ENCODE measurements at regions not wholly inside any gene's neighbourhood (a gene's known extent, or its start where the extent isn't known, plus 50 kb on each side); places are given as distances from the start of the nearest gene placed in this dataset.

GRCh38 chr9:107142896-107143603, 140.0 kb upstream of the RAD23B start:
- Mint-ChIP-seq H3K36me3 (ENCODE audit: low read depth) (no peaks in the 10 kb centered on the region), H3K4me1 (peaks cover 20% of the 10 kb centered on the region), H3K27me3 (ENCODE audit: low read depth) (peaks cover 9% of the 10 kb centered on the region), H3K4me3 (no peak overlapping the region), H3K9me3 (peaks cover 4% of the 10 kb centered on the region), H3K27ac (no peak overlapping the region)
- TF ChIP-seq CTCF (IDR thresholded peaks at IDR 0.05; ENCODE audit: unreplicated experiment in 3 of 3), result no peak

GRCh38 chr9:107144475-107144874, 138.6 kb upstream of the RAD23B start:
- Mint-ChIP-seq H3K27ac (no peak overlapping the region), H3K9me3 (peaks cover 4% of the 10 kb centered on the region), H3K4me1 (peaks cover 21% of the 10 kb centered on the region), H3K4me3 (no peak overlapping the region), H3K27me3 (ENCODE audit: low read depth) (no peaks in the 10 kb centered on the region), H3K36me3 (ENCODE audit: low read depth) (no peaks in the 10 kb centered on the region)
- no peak for TF ChIP-seq CTCF (IDR thresholded peaks at IDR 0.05; ENCODE audit: unreplicated experiment in 3 of 3)

GRCh38 chr9:107147134-107147533, 135.9 kb upstream of the RAD23B start:
- no peak overlapping the region for H3K27ac Mint-ChIP-seq
- H3K36me3 Mint-ChIP-seq (ENCODE audit: low read depth), result no peaks in the 10 kb centered on the region
- H3K4me1 Mint-ChIP-seq, result peaks cover 29% of the 10 kb centered on the region
- H3K4me3 Mint-ChIP-seq, result no peak overlapping the region
- no peak for TF ChIP-seq CTCF (IDR thresholded peaks at IDR 0.05; ENCODE audit: unreplicated experiment in 3 of 3)
- no peaks in the 10 kb centered on the region for H3K27me3 Mint-ChIP-seq (ENCODE audit: low read depth)
- peaks cover 3% of the 10 kb centered on the region for H3K9me3 Mint-ChIP-seq

GRCh38 chr9:107148216-107148615, 134.9 kb upstream of the RAD23B start:
- H3K27ac Mint-ChIP-seq, result no peak overlapping the region
- no peaks in the 10 kb centered on the region for H3K27me3 Mint-ChIP-seq (ENCODE audit: low read depth)
- no peaks in the 10 kb centered on the region for H3K36me3 Mint-ChIP-seq (ENCODE audit: low read depth)
- TF ChIP-seq CTCF (IDR thresholded peaks at IDR 0.05; ENCODE audit: unreplicated experiment in 3 of 3), result no peak
- no peak overlapping the region for H3K4me3 Mint-ChIP-seq
- H3K4me1 Mint-ChIP-seq, result peaks cover 26% of the 10 kb centered on the region
- peaks cover 3% of the 10 kb centered on the region for H3K9me3 Mint-ChIP-seq

- Mint-ChIP-seq H3K36me3 (ENCODE audit: low read depth) (no peaks in the 10 kb centered on the region), H3K4me3 (peak overlapping the region in 1 of 3 experiments; percentile 21), H3K27me3 (ENCODE audit: low read depth) (no peaks in the 10 kb centered on the region), H3K27ac (no peak overlapping the region), H3K4me1 (peaks cover 26% of the 10 kb centered on the region), H3K9me3 (peaks cover 3% of the 10 kb centered on the region)
- TF ChIP-seq CTCF (IDR thresholded peaks at IDR 0.05; ENCODE audit: unreplicated experiment in 3 of 3), result no peak
These were observed 133.3 kb upstream of the RAD23B start for GRCh38 chr9:107149756-107150155.

- H3K36me3 Mint-ChIP-seq (ENCODE audit: low read depth), result no peaks in the 10 kb centered on the region
- H3K27me3 Mint-ChIP-seq (ENCODE audit: low read depth), result peaks cover 8% of the 10 kb centered on the region
These were observed 129.7 kb upstream of the RAD23B start for GRCh38 chr9:107153336-107153735.

More at GRCh38 chr9:107153336-107153735, 129.7 kb upstream of the RAD23B start:
- Mint-ChIP-seq H3K4me1 (peaks cover 17% of the 10 kb centered on the region), H3K9me3 (peaks cover 3% of the 10 kb centered on the region), H3K4me3 (no peak overlapping the region), H3K27ac (no peak overlapping the region)
- TF ChIP-seq CTCF (IDR thresholded peaks at IDR 0.05; ENCODE audit: unreplicated experiment in 3 of 3), result no peak
